GM23248 (cell line): ENCODE measurements at regions not wholly inside any gene's neighbourhood (a gene's known extent, or its start where the extent isn't known, plus 50 kb on each side); places are given as distances from the start of the nearest gene placed in this dataset.

Experiments used
- DNase-seq: peaks from one replicate; pipeline ENCODE4 v3.0.0-alpha.2; 2015
- H2AFZ ChIP-seq: fragments of 200-600 bp; sonication (generic); 2 replicates; pipeline ENCODE4 v1.6.1; 2016; ENCODE audit warnings: antibody characterized with exemption
- H3F3A ChIP-seq: fragments of 200-600 bp; sonication (generic); 2 replicates; pipeline ENCODE4 v1.6.1; 2016; ENCODE audit warnings: mild to moderate bottlenecking, antibody characterized with exemption, mixed run types; ENCODE audit not compliant: insufficient read depth
- H3K27ac ChIP-seq: fragments of 200-600 bp; sonication (generic); 2 replicates; pipeline ENCODE4 v1.5.1; 2016; ENCODE audit warnings: mild to moderate bottlenecking
- H3K27me3 ChIP-seq: fragments of 200-600 bp; sonication (generic); replicated peaks from 2 replicates; pipeline ENCODE4 v1.6.1; 2016; ENCODE audit warnings: mild to moderate bottlenecking; ENCODE audit not compliant: insufficient read depth
- H3K36me3 ChIP-seq: fragments of 200-600 bp; sonication (generic); 2 replicates; pipeline ENCODE4 v1.6.1; 2016; ENCODE audit warnings: low read depth, mild to moderate bottlenecking
- H3K4me1 ChIP-seq: fragments of 200-600 bp; sonication (generic); 2 replicates; pipeline ENCODE4 v1.6.1; 2016; ENCODE audit warnings: mild to moderate bottlenecking; ENCODE audit not compliant: insufficient read depth
- H3K4me2 ChIP-seq: fragments of 200-600 bp; sonication (generic); one replicate; pipeline ENCODE4 v1.6.1; 2016; ENCODE audit warnings: mild to moderate bottlenecking; ENCODE audit not compliant: unreplicated experiment
- H3K4me3 ChIP-seq: fragments of 200-600 bp; sonication (generic); 2 replicates; pipeline ENCODE4 v1.5.1; 2016; ENCODE audit warnings: mild to moderate bottlenecking
- H3K79me2 ChIP-seq: fragments of 200-600 bp; sonication (generic); 2 replicates; pipeline ENCODE4 v1.6.1; 2016; ENCODE audit warnings: mild to moderate bottlenecking; ENCODE audit not compliant: insufficient read depth
- H3K9ac ChIP-seq: fragments of 200-600 bp; sonication (generic); 2 replicates; pipeline ENCODE4 v1.6.1; 2016; ENCODE audit warnings: mild to moderate bottlenecking
- H3K9me2 ChIP-seq: fragments of 200-600 bp; sonication (generic); 2 replicates; pipeline ENCODE4 v1.6.1; 2016; ENCODE audit warnings: mixed run types, mild to moderate bottlenecking, moderate library complexity; ENCODE audit not compliant: insufficient read depth
- H3K9me3 ChIP-seq: fragments of 200-600 bp; sonication (generic); one replicate; pipeline ENCODE4 v1.6.1; 2017; ENCODE audit warnings: low read depth
- H4K20me1 ChIP-seq: fragments of 200-600 bp; sonication (generic); 2 replicates; pipeline ENCODE4 v1.6.0; 2016; ENCODE audit not compliant: insufficient read depth
- EZH2 ChIP-seq: fragments of 200-600 bp; sonication (generic); IDR thresholded peaks from 2 replicates; pipeline ENCODE4 v1.6.1; 2018; ENCODE audit warnings: antibody characterized with exemption, mild to moderate bottlenecking; ENCODE audit not compliant: insufficient read depth, poor library complexity, severe bottlenecking
- EZH2phosphoT487 ChIP-seq: fragments of 200-600 bp; sonication (generic); IDR thresholded peaks from 2 replicates; pipeline ENCODE4 v1.6.1; 2018; ENCODE audit warnings: antibody characterized with exemption, moderate library complexity, mild to moderate bottlenecking, low read depth; ENCODE audit not compliant: insufficient read depth
- WGBS, 2 experiments: methylation state at CpG; one replicate each; pipeline ENCODE4 v1.1.6; 2015 to 2017; ENCODE audit warnings: low lambda C conversion rate in 2 of 2, low coverage in 1 of 2; ENCODE audit errors: missing lambda C conversion rate in 2 of 2; 5-methylcytosine and 5-hydroxymethylcytosine counted together
- in situ Hi-C: fragments of 300-500 bp; cut with MboI; formaldehyde crosslinking; loops from 2 replicates; pipeline ENCODE4 v1.15.0; 2020

DNA sequence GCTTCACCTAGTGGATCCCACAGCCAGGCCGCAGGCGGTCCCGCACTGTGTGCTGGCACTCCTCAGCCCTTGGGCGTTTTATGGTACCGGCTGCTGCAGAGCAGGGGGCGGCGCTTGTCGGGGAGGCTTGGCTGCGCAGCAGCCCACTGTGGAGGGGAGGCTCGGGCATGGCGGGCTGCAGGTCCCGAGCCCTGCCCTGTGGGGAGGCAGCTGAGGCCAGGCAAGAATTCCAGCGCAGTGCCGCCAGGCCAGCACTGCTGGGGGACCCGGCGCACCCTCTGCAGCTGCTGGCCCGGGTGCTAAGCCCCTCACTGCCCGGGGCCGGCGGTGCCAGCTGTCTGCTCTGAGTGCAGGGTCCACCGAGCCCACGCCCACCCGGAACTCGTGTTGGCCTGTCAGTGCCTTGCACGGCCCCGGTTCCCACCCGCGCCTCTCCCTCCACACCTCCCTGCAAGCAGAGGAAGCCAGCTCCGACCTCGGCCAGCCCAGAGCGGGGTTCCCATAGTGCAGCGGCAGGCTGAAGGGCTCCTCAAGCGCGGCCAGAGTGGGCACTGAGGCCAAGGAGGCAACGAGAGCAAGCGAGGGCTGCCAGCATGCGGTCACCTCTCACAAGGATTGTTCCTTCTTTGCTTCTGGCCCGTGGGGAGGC, 435.0 kb upstream of the ATP10A start:
- Histone ChIP-seq H4K20me1 (no peaks in the 10 kb centered on the region), H3K9ac (no peak overlapping the region), H3K27me3 (no peaks in the 10 kb centered on the region), H3K9me2 (no peaks in the 10 kb centered on the region), H3K27ac (no peak overlapping the region), H3K4me2 (no peak overlapping the region), H2AFZ (no peak overlapping the region), H3K36me3 (no peaks in the 10 kb centered on the region), H3F3A (no peaks in the 10 kb centered on the region), H3K4me1 (no peaks in the 10 kb centered on the region), H3K9me3 (no peaks in the 10 kb centered on the region), H3K4me3 (no peak overlapping the region), H3K79me2 (no peaks in the 10 kb centered on the region)
- TF ChIP-seq EZH2 (no peak), EZH2phosphoT487 (no peak)
- no peak for DNase-seq
- in situ Hi-C loops = no loop called here
- WGBS, 2 experiments = 69 to 70% methylated on average over 36 to 37 of the region's 38 CpGs

DNA sequence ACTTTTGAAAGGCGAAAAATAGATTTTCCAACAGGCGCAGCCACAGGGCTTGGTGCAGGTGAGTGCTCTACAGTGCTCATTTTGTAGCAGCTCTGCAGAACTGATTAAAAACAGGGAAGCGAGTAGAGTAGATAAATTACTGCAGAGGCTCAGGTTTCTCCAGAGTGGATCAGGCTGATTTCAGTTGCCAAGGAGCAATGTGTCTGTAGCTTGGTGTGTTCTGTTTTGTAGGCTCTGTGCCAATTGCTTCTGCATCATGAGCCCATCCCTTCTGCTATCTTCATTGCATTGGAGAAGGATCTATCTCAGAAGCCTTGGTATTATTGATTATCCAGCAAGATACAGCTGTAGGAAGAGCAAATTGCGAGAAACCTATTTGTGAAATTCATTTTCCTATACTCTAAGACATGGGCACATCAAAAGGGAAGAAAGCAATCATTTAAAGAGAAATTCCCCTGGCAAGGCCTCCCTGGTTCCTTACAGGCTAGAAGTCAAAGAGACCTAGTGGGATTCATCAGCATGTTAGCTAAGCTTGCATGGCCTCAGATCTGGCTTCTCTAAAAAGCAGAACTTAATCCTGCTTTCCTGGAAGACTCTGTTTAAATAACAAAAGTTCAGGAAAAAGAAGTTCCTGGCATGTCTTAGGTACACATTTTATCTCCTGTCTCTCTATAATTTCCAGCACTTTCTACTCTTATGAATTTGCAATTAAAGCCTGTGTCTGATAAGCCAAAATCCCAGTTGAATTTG, 432.4 kb upstream of the ATP10A start:
- no peak overlapping the region for H3K4me2 ChIP-seq
- no peak overlapping the region for H3K9ac ChIP-seq
- no peaks in the 10 kb centered on the region for H3F3A ChIP-seq
- 21 to 25% methylated on average over 4 of the region's 4 CpGs for WGBS, 2 experiments
- no peaks in the 10 kb centered on the region for H3K9me3 ChIP-seq
- no peaks in the 10 kb centered on the region for H3K4me1 ChIP-seq
- no peak overlapping the region for H3K4me3 ChIP-seq
- in situ Hi-C loops = no loop called here
- H3K27ac ChIP-seq = no peak overlapping the region
- H2AFZ ChIP-seq = no peak overlapping the region
- no peaks in the 10 kb centered on the region for H4K20me1 ChIP-seq
- no peak for TF ChIP-seq EZH2
- no peaks in the 10 kb centered on the region for H3K79me2 ChIP-seq
- H3K27me3 ChIP-seq = no peaks in the 10 kb centered on the region
- no peaks in the 10 kb centered on the region for H3K36me3 ChIP-seq
- H3K9me2 ChIP-seq = no peaks in the 10 kb centered on the region
- DNase-seq = no peak

GRCh38 chr15:26294059-26294689, 431.0 kb upstream of the ATP10A start:
- TF ChIP-seq EZH2phosphoT487 = no peak
- TF ChIP-seq EZH2 = no peak

DNA sequence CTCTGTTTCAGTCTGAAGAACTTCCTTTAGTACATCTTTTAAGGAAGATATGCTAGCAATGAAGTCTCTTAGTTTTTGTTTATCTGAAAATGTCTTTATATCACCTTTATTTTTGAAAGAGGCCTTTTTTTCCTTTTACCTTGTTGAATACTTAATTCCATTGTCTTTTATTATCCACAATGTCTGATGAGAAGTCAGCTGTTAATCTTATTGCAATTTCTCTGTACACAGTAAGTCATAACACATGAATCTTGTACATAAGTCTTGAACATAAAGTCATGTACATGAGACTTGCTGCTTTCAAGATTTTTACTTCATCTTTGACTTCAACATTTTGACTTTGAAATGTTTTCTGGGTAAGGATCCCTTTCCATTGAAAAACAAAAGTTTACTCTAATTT, 424.3 kb upstream of the ATP10A start:
- Histone ChIP-seq H2AFZ (no peak overlapping the region), H3K79me2 (no peaks in the 10 kb centered on the region), H3K4me3 (no peak overlapping the region), H3K27me3 (no peaks in the 10 kb centered on the region), H3F3A (no peaks in the 10 kb centered on the region), H3K4me2 (no peak overlapping the region), H3K9me2 (no peaks in the 10 kb centered on the region), H4K20me1 (no peaks in the 10 kb centered on the region), H3K27ac (no peak overlapping the region), H3K9me3 (no peaks in the 10 kb centered on the region), H3K9ac (no peak overlapping the region), H3K36me3 (no peaks in the 10 kb centered on the region), H3K4me1 (no peaks in the 10 kb centered on the region)
- TF ChIP-seq EZH2phosphoT487 (no peak), EZH2 (no peak)
- in situ Hi-C loops = no loop called here
- DNase-seq = no peak

More at GRCh38 chr15:26294059-26294689, 431.0 kb upstream of the ATP10A start:
- DNase-seq = no peak
- Histone ChIP-seq H3F3A (no peaks in the 10 kb centered on the region), H3K9me3 (no peaks in the 10 kb centered on the region), H3K9ac (no peak overlapping the region), H3K27ac (no peak overlapping the region), H3K4me3 (no peak overlapping the region), H3K4me2 (no peak overlapping the region), H3K4me1 (no peaks in the 10 kb centered on the region), H2AFZ (no peak overlapping the region), H3K9me2 (no peaks in the 10 kb centered on the region), H3K79me2 (no peaks in the 10 kb centered on the region), H3K36me3 (no peaks in the 10 kb centered on the region), H3K27me3 (no peaks in the 10 kb centered on the region), H4K20me1 (no peaks in the 10 kb centered on the region)
- in situ Hi-C loops = no loop called here
- 7 to 17% methylated on average over 5 of the region's 5 CpGs for WGBS, 2 experiments
